ENCODE measurements at regions not wholly inside any gene's neighbourhood (a gene's known extent, or its start where the extent isn't known, plus 50 kb on each side); places are given as distances from the start of the nearest gene placed in this dataset.

GRCh38 chr13:60312851-60313505 is 84.0 kb upstream of the TDRD3 start:
- TF ChIP-seq POLR2AphosphoS5 (IDR thresholded peaks at IDR 0.05; ENCODE audit: low read depth, low read length) (no peak), REST (IDR thresholded peaks at IDR 0.05; ENCODE audit: insufficient read depth in 1 of 2, low read depth in 2 of 2, low read length in 2 of 2) (no peak), TAF1 (IDR thresholded peaks at IDR 0.05; ENCODE audit: borderline replicate concordance, insufficient read depth, low read length) (no peak), SIN3A (IDR thresholded peaks at IDR 0.05; ENCODE audit: borderline replicate concordance, insufficient read depth, low read length) (no peak)

All from PFSK-1 (cell line).